Prostate gland (tissue), 2 donors: ENCODE measurements at regions not wholly inside any gene's neighbourhood (a gene's known extent, or its start where the extent isn't known, plus 50 kb on each side); places are given as distances from the start of the nearest gene placed in this dataset.

Experiments used
- CTCF ChIP-seq, 4 experiments: fragments of 200-600 bp in 2 of 4; fragments of 450-650 bp in 2 of 4; sonication (generic) in 2 of 4; IDR thresholded peaks; 1 replicate in 3 of 4; 2 replicates in 1 of 4; pipeline ENCODE4 v1.5.1; 2016 to 2019; ENCODE audit warnings: antibody characterized with exemption in 4 of 4, mild to moderate bottlenecking in 2 of 4, moderate library complexity in 2 of 4
- POLR2A ChIP-seq: fragments of 450-650 bp; IDR thresholded peaks from one replicate; pipeline ENCODE4 v1.6.1; 2016; ENCODE audit warnings: antibody characterized with exemption, mild to moderate bottlenecking
- POLR2AphosphoS5 ChIP-seq: sonication (generic); formaldehyde crosslinking; IDR thresholded peaks from one replicate; pipeline ENCODE4 v1.6.1; 2017; ENCODE audit warnings: antibody characterized with exemption

GRCh38 chr1:108059945-108060344 lies 95.0 kb upstream of the VAV3 start:
- TF ChIP-seq CTCF (IDR thresholded peaks at IDR 0.05), result no peak
- TF ChIP-seq POLR2A, result no peak
- TF ChIP-seq POLR2AphosphoS5, result no peak
